ENCODE measurements at regions not wholly inside any gene's neighbourhood (a gene's known extent, or its start where the extent isn't known, plus 50 kb on each side); places are given as distances from the start of the nearest gene placed in this dataset.

DNA sequence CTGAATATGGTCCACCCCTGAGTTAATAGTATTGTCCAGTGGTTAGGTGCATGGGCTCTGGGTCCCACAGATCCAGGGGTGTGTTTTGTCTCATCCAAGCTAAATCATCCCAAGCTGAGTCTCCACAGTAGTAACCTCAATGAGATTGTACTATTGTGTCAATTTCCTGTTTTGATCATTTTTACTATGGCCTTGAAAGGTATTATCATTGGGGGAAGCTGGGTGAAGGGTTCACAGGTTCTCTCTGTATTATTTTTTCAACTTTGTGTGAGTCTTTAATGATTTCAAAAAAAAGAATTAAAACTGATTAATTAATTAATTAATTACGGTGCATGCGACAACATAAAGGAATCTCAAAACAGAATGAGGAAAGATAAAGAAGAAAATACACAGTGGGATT lies 266.1 kb downstream of the MN1 start:
- no peak for DNase-seq (ENCODE audit: low read depth)

DNA sequence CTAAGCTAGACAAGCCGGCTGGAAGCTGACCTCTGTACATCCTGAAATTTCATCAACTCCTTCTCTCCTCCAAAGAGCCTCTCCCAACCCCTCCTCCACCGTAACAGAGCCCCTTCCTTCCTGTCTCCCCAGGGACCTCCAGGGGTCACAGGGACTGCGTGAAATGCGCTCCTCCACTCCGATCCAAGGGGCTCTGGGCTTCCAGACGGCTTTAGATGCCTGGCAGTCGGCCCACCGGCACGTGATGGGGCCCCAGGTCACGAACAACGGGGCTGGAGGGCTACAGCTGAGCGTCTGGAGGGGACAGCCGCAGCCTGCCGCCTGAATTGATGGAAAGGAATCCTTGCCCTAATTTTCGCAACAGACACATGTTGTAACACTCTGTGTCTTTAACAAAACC lies 264.1 kb downstream of the MN1 start:
- DNase-seq (ENCODE audit: low read depth), result no peak

DNA sequence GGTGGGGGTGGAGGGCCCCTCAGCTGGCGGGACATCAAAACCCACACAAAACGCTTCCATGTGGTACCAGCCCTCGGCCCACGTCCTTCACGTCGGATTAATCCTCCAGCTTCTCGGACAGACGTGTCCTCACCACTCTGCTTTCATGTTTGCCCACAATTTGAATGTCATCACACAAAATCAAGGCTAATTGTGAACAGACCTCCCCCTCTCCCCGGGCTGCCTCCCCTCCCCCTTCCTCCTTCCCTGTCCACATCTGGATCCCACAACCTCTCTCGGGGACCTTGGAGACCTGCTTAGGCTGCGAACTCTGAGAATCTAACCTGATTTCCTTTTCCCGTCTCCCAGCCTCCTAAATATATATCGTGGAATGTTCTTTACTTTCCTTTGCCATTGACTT lies 262.9 kb downstream of the MN1 start:
- DNase-seq (ENCODE audit: low read depth), result no peak

DNA sequence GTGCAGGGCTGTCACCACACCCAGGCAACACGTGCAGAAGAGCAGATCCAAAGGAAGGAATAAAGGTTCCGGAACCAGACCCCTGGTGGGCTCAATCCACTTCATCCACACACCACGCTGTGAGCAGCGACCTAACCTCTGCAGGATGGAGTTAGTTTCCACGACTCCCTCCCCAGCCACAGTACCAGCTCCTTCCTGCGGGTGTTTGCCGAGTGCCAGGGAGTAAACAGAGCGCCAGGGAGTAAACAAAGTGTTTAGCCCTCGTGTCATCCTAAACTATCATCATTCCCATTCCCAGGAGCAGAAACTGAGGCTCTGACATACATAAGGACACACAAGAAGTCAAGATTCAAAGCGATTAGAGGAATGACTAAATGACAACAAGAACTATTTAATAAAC lies 261.3 kb downstream of the MN1 start:
- DNase-seq (ENCODE audit: low read depth), result no peak

DNA sequence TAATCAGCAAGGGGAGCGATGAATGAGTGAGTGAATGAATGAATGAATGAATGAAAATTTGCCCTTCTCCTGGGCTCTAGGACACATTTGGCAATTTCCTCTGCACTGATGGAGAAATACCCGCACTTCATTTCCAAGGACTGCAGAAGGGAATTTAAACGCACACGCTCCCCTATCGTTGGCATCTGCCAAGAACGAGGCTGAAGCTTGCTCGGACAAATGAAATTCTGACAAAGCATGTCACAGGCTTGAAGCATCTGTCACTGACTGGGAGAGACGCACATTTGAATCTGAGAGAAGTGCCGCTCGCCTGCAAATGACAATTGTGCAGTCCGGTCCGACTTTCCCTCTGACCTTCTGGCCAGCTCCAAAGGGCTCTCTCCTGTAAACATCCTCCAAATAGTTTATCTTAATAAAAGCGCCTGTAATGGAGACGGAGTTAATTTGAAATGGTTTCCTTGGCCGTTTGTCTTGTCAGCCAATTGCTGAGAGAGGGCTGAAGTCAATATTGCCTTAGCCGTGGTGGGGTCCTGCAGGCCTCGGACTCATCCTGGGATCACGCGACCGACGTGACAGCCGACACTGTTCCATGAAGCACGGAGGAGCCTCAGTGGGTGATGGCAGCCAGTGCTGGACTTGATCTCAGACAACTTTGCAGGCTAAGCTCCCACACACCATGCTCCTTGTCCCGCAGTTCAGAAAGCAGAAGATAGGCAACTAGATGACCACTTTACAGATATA lies 260.7 kb downstream of the MN1 start:
- no peak for DNase-seq (ENCODE audit: low read depth)

DNA sequence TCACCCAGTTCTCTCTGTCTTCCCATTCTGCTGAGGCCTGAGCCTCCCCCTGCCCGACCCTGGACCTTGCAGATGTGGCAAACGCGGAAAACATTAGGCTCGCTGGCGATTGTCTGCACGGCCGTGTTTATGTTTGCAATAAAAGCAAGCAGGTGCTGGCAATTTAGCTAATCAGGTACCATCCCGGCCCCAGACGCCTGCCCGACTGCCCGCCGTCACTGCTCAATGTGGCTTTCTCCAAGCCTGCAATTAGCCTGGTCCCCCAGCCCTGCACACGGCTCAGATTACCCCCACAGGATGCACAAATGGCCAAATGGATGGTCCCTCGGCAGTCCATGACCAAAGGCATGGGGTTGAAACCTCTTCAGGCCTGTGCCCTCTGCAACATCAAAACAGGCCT lies 259.7 kb downstream of the MN1 start:
- DNase-seq (ENCODE audit: low read depth), result no peak

DNA sequence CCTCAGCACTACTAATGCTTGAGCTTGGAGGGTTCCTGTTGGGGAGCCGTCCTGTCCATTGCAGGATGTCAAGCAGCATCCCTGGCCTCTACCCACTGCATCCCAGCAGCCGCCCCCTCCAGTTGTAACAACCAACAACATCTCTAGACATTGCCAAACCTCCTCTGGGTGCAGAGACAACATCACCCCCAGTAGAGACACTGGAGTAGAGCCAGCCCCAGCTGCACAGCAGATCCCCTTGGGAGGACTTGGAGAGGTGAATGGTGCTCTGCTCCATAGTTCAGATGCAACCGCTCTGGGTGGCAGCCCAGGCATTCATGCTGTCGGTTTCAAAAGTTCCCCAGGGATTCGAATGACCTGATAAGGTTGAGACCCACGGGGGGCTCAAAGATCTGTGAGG lies 259.0 kb downstream of the MN1 start:
- no peak for DNase-seq (ENCODE audit: low read depth)

DNA sequence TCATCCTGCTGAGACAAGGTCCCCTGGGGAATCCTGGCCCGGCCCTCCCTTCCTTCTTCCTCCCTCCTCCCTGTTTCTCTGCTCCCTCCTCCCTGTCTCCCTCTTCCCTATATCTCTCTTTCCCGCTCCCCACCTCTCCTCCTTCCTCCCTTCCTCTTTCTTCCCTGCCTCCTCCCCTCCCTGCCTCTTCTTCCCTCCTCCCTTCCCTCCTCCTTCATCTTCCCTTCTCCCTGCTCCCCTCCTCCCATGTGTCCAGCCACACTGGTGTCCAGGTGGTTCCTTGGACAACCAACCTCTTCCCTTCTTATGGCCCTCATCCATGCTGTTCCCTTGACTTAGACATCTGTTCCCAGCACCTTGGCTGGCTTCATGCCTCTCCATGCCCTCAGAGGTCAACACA lies 258.1 kb downstream of the MN1 start:
- DNase-seq (ENCODE audit: low read depth), result no peak

DNA sequence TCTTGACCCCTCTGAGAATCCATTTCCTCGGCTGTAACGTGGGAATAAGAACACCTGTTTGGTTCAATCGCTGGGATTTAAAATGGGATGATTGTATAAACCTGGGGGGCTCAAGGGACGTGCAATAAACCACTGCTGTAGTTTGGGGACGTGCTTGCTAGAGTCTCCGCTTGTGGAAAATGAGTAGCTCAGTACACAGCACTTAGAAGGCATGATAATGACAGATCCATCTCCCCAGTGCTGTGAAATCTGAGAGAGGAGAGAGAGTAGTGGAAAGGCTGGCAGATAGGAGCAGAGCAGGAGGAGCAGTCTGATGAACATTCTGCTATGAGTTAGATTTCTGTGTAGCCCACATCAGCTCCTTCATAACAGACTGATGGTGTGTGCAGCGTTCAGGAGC lies 256.5 kb downstream of the MN1 start:
- no peak for DNase-seq (ENCODE audit: low read depth)

DNA sequence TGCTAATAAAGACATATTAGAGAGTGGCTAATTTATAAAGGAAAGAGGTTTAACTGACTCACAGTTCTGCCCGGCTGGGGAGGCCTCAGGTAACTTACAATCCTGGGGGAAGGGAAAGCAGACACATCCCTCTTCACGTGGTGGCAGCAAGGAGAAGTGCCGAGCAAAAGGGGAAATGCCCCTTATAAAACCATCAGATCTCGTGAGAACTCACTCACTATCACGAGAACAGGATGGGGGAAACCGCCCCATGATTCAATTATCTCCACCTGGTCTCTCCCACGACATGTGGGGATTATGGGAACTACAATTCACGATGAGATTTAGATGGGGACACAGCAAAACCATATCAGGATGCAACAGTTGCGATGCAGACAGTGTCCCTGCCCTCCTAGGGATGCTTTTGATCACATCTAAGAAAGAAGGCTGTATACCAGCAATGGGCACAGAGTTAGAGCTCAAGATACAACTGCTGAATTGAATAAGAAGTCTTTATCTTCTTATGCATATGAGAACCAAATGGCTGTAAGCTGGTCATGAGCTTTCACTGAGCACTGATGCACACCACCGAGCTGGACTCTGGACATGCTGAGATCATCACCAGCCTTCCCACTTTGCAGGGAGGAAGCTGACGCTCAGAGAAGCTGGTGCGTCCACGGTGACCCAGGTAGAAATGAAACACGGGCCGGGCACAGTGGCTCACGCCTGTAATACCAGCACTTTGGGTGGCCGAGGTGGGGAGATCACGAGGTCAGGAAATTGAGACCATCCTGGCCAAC lies 255.2 kb downstream of the MN1 start:
- no peak for DNase-seq (ENCODE audit: low read depth)

DNA sequence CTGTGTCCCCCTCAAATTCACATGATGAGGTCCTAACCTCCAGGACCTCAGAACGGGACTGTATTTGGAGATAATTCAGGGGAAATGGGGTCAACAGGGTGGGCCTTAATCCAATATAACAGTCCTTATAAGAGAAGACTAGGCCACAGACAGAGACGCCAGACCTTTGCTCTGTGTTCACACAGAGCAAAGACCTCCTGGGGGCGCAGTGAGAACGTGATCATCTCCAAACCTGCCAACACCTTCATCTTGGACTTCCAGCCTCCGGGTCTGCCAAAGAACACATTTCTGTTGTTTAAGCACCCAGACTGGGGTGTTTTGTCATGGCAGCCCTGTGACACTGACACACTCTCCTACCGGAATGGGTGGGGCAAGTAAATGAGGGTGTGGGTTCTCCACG lies 250.2 kb downstream of the MN1 start:
- no peak for DNase-seq (ENCODE audit: low read depth)

DNA sequence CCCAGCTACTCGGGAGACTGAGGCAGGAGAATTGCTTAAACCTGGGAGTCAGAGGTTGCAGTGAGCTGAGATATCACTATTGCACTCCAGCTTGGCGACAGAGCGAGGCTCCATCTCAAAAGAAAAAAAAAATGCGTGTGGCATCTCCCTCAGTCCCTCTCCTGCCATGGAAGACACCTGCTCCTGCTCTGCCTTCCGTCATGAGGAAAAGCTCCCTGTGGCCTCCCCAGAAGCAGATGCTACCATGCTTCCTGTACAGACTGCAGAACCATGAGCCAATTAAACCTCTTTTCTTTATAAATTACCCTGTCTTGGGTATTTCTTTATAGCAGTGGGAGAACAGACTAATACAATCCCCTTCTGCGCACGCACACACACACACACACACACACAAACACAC lies 249.4 kb downstream of the MN1 start:
- DNase-seq (ENCODE audit: low read depth), result no peak

DNA sequence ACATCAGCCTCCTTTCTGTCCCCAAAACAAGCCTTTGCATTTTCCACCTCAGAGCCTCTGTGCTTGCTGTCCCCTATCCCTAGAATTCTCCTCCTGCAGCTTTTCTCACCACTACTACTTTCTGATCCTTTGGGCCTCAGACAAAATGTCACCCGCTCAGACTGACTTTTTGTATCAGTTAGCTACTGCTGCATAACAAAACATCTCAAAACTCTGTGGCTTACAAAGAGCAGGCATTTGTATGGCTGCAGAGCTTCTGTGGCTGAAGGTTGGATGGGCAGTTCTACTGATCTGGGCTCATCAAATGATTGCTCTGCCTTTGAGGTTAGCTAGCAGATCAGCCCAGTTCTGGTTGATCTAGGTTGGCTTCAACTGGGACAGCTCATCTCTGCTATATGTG lies 248.7 kb downstream of the MN1 start:
- DNase-seq (ENCODE audit: low read depth), result no peak

DNA sequence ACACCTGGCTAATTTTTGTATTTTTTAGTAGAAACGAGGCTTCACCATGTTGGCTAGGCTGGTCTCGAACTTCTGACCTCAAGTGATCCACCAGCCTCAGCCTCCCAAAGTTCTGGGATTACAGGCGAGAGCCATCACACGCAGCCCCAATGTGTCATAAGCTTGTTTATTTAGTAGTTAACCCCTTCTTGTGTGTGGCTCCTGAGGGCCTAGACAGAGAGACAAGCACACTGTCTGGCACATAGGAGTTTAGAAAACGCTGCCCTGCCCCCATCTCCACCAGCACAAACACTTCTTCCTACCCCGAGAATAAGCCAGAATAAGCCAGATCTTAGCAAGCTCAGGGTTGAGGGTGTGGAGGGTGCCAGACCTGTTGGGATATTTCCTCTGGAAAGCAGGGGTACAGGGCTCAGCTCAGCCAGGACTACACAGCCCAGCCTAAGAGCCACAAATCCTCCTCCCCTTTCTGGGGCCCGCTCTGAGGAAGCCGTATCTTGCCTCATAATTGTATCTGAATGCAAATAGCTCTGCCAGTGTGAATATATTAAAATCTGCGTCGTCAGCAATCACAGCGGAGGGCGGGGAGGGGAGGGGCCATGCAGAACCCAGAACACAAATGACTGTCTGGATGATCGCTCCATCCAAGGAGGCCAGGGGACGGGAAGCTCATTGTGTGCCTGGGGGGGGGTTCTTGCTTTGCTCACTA lies 247.3 kb downstream of the MN1 start:
- peak; percentile 31 for DNase-seq (ENCODE audit: low read depth)

DNA sequence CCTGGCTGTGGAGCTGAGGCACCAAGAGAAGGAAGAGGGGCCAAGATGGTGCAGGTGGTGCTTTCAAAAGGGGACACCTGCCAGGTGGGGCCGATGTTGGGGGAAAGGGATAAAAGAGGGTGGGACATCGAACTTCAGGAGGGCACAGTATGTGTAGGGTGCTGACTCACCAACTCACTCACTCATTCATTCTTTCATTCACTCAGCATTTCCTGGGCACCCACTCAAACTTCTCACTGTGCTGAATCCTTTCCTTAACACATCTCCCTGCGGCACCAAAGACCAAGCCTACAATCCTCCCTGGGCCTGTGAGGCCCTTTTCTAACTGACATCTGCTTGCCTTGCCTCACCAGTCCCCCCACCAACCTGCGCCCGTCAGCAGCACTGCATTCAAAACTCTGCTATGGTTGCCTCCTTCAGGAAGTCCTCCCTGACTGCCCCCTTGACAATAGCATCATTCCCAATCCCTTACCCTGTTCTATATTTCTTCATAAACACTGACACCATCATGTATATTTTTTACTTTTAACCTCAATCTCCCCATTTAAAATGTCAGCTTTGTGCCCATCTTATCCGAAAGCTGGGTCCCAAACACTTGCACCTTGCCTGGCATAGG lies 246.6 kb downstream of the MN1 start:
- no peak for DNase-seq (ENCODE audit: low read depth)

DNA sequence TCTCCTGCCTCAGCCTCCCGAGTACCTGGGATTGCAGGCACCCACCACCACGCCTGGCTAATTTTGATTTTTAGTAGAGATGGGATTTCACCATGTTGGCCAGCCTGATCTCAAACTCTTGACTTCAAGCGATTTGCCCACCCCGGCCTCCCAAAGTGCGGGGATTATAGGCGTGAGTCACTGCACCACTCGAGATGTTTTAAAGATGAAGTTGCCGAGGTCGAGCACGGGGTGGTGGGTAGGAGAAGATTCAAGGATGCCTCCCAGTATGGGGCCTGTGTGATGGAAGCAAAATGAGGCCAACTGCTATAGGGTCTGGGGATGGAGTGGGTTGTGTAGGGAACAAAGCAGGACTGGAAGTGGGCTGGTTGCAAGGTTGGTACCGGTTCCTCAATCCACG lies 245.2 kb downstream of the MN1 start:
- no peak for DNase-seq (ENCODE audit: low read depth)

DNA sequence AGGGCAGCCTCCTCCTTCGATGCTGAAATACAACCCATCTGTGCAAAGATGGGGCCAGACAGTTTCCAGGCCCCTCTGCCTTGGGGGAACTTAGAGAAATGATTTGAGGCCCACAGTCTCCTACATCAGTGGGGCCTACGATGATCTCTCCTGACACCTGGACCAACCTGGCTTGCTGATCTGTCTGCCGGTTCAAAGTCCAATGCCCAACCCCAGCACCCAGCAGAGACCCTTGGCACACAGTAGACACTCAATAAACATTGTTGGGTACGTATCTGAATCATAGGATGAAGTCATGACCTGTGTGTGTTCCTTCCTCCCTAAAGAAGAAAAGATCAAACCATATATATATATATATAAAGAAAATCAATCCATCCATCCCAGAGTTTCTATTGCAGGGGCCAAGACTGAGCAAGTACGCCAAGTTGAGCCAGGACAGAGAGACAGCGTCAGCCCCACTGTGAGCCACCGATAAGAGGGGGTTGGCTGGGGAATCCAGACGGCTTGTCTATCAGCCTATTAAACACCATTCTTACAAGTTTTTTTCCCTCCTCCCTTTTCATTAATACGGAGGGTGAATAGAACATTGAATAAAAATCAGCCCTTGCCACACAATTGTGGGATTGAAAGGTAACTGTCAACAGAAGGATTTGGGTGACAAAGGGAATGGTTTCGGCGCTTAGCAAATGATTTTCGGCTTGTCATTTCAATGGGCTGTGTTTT lies 244.1 kb downstream of the MN1 start:
- DNase-seq (ENCODE audit: low read depth), result no peak

DNA sequence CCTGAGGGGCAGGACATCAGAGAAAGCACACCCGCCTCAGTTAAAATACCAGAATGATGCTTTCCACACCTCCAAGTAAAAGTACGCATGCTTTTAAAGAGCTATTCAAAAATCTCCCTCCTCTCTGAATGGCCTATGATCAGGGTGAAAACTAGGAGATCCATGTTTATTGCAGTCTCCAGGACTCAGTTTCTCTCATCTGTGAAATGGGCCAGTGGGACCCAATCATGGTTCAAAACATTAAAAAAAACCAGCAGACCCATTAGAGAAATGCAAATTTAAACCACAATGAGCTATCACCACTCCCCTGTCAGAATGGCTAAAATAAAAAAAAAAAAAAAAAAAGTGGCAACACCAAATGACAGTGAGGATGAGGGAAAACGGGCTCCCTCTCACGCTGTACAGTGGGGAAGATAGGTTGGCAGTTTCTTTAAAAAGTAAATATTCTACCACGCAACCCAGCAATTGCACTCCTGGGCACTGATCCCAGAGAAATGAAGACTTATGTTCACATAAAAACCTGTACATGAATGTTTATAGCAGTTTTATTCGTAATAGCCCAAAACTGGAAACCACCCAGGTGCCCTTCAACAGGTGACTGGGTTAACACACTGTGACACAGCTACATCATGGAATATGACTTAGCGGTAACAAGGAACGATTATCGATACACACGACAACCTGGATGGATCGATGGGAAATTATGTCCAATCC lies 242.7 kb downstream of the MN1 start:
- DNase-seq (ENCODE audit: low read depth), result no peak

DNA sequence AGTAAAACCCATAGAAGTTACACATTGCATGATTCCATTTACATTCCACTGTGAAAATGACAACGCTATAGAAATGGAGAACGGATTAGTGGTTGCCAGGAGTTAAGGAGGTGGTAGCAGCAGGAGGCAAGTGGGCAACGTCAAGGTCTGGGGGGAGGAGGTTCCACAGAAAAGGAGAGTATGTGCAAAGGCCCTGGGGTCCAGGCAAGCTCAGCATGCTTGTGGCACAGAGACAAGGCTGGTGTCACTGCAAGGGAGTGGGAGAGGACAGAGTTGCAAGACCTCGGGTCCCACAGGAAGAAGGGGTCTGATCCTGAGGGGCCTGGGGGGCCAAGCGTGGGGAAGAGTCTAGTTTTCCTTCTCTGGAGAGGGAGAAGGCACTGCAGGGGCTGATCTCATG lies 240.8 kb downstream of the MN1 start:
- DNase-seq (ENCODE audit: low read depth), result no peak

DNA sequence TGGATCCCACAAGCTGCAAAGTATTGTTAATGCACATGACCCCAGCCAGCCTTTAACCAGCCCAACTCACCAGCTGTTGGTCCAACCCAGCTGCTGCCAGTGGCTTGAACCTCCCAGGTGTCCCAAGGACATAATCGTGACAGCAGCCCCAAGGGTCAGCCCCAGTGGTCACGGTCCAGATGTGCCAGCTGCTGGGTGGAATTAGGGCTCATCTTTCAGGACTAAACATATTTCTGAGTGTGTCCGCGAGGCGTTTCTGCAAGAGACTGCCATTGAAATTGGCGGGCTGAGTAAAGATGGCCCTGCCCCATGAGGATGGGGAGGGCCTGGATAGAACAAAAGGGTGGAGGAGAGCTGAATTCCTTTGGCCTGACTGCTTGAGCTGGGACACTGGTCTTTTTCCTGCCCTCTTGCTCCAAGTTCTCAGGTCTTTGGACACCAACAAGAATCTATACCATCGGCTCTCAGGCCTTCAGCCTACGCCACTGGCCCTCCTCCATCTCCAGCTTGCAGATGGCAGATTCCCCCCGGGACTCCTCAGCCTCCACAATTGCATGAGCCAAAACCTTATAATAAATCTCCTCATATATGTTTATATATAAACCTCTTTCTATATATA lies 240.2 kb downstream of the MN1 start:
- DNase-seq (ENCODE audit: low read depth), result no peak

DNA sequence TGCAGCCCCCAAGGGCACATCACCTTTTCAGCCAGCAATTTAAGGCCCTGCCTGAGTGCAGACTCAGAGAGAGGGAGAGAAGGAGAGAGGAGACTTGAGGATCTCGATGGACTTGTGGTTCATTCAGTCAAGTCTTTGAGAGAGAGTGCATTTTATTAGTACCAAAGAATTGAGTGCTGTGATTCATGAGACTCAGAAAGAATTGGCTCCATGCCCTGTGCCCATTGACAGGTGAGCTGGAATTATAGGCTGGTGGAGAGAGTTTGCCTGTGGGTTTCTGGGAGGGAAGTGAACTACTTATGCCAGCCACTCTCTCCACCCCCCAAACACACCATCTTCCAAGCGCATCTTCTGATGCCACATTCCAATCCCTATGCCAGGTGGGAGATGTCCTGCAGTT lies 236.8 kb downstream of the MN1 start:
- DNase-seq (ENCODE audit: low read depth), result no peak

All from EH (cell line).